ENCODE measurements at regions not wholly inside any gene's neighbourhood (a gene's known extent, or its start where the extent isn't known, plus 50 kb on each side); places are given as distances from the start of the nearest gene placed in this dataset.

- no peak for TF ChIP-seq ZBTB33 (IDR thresholded peaks at IDR 0.05; ENCODE audit: borderline replicate concordance, low read depth)
- TF ChIP-seq CTCF (IDR thresholded peaks at IDR 0.05): no peak
- no peak for TF ChIP-seq EZH2phosphoT487 (IDR thresholded peaks at IDR 0.05; ENCODE audit: borderline replicate concordance, low read depth)
- TF ChIP-seq EP300 (IDR thresholded peaks at IDR 0.05; ENCODE audit: borderline replicate concordance in 1 of 2, low read depth in 1 of 2, low read length in 1 of 2): no peak
- TF ChIP-seq YY1 (IDR thresholded peaks at IDR 0.05; ENCODE audit: low read depth): no peak
- TF ChIP-seq USF2 (IDR thresholded peaks at IDR 0.05; ENCODE audit: borderline replicate concordance, low read depth, low read length): no peak
- TF ChIP-seq NRF1 (IDR thresholded peaks at IDR 0.05; ENCODE audit: low read depth, low read length): no peak
- TF ChIP-seq PBX3 (IDR thresholded peaks at IDR 0.05): no peak
- TF ChIP-seq MAX (IDR thresholded peaks at IDR 0.05; ENCODE audit: low read depth): no peak
- TF ChIP-seq JUND (IDR thresholded peaks at IDR 0.05): no peak
- no peak for TF ChIP-seq NFIC (IDR thresholded peaks at IDR 0.05; ENCODE audit: borderline replicate concordance)
- TF ChIP-seq FOSL2 (IDR thresholded peaks at IDR 0.05; ENCODE audit: borderline replicate concordance, low read depth): no peak
- no peak for TF ChIP-seq RXRA (IDR thresholded peaks at IDR 0.05; ENCODE audit: borderline replicate concordance, low read depth)
Measured at GRCh38 chr16:73415286-73415685, 367.4 kb upstream of the ZFHX3 start.

Measured in SK-N-SH (cell line).